HG03060 (cell line): ENCODE measurements at regions not wholly inside any gene's neighbourhood (a gene's known extent, or its start where the extent isn't known, plus 50 kb on each side); places are given as distances from the start of the nearest gene placed in this dataset.
"Not testable (repeated sequence)": the region's sequence is repeated elsewhere in the genome, so short reads cannot be mapped to it uniquely, and the experiment has no call there.

Experiments used
- ATAC-seq: cut with Tn5 transposase; IDR thresholded peaks from one replicate; pipeline ENCODE4 v1.9.1; 2021; ENCODE audit warnings: low read depth, moderate number of reproducible peaks; ENCODE audit not compliant: unreplicated experiment

DNA sequence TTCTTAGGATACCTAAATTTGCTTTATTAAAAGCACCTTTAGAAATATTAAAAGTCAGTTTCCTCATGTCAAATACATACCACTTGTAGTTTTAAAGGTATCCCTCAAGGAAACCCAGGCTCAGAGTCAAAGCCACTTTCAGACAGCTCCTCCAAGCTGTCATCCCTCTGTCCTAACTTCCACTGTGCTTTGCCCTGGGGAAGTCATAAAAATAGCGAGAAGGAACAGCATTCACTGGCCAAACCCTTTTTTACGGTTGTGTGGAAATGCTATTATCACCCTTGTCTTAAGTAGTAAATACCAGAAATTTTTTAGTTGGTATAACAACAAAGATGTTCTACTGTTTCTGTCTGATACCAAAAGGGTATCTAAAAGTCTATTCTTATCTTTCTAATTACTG, 680.5 kb downstream of the ZEB2 start:
- no peak for ATAC-seq

DNA sequence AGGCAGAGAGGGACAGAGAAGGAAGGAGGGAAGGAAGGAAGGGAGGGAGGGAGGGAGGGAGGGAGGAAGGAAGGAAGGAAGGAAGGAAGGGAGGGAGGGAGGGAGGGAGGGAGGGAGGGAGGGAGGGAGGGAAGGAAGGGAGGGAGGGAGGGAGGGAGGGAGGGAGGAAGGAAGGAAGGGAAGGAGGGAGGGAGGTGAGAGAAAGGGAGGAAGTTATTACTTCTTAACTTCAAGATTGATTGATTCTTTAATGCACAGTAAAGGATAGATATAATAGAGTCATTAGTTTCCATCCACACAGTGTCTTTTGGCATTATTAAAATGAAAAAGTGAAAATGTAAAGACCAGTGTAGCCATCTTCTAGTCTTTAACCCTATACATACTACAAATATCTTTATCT, 682.9 kb downstream of the ZEB2 start:
- ATAC-seq, result not testable (repeated sequence)

DNA sequence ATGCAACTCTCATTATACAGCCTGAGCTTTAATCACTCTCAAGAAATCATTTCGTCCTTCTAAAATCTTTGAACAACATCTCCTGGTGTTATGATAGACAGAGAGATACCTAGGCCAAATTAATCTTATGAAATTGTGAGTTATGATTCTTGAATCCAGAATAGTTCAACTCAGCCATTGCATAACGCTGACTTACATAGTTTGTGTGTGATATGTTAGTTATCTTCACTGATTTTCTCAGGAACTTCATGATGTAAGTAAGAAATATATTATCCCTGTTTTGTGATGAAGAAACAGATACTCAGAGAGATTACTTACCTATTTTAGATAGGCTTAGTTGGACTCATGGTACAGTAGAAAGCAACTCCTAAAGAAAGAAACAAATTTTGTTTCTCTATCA, 684.4 kb downstream of the ZEB2 start:
- ATAC-seq, result no peak

DNA sequence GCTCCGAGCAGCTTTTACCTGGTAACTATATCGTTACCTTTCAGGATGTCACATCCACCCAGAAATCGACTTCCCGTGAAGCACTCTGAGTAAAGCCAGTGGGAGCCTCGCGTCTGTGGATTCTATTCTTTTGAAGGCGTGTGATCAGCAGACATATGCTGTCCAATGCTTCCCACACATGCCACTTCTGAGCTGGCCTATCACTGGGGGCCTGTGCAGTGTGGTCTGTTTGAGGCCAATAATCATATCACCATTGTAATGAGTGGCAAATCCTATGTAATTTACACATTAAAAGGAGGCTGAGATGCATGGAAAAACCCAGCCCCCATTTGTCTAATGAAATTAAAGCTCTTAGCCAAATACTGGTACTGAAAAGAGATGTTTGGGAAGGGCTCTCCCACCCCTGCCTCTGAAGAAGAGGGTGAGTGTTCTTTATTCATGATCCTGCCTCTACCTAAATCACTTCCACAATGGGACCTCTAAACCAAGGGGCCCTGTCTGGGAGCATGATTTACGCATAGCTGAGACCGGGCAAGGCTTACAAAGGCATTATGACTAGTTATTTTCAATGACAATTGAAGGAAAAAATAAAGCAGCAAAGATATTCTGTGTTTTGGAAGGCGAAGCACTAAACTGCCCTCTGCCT, 686.8 kb downstream of the ZEB2 start:
- ATAC-seq, result no peak

DNA sequence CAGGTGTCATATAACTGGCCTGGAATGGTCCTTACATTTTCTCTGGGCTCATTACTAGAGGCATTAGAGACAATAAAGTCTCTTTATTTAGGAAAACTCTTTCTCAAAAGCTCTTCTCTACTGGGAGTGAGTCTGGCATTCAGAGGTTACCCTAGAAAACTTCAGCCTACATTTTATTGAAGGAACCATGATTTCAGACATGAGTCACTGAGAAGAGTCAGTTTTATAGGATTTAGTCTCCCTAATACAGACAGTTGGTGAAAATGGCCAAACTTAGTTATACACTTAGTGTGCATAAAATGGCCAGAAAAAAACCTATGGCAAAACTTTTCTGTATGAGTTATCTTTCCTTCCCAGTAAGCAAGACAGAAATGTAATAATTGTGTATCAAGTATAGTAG, 689.4 kb downstream of the ZEB2 start:
- ATAC-seq, result no peak

DNA sequence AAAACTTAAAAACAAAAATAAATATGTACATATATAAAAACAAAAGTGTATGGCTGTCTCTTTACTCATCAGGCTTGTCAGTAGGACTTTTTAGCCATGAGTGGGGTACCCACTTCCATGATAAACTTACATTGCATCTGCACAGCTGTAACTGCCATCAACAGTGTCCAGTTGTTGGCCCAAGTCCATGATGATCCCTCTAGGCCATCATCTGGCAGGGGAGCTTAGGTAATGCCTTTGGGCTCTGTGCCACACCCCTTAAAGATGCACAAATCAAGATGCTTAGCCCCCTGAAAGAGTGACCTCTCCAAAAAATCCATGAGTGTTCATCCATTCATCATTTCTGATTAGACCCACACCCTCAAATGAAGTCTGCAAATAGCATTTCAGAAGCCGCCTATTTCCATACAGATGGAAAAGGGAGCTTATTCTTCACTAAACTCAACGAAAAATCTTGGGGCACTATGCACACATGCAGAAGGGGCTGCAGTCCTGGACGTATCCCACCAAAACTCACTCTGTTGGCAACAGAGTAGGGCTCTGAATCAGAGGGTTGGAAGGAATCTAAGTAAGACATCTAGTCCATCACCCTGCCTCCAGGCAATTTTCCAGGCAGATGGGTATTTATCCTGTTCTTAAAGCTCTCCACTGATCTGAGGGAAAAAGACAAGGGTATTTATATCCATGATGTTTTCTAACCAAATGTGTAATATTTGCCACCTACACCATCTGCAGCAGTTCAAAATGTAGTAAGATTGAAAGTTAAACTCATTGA, 691.0 kb downstream of the ZEB2 start:
- no peak for ATAC-seq

DNA sequence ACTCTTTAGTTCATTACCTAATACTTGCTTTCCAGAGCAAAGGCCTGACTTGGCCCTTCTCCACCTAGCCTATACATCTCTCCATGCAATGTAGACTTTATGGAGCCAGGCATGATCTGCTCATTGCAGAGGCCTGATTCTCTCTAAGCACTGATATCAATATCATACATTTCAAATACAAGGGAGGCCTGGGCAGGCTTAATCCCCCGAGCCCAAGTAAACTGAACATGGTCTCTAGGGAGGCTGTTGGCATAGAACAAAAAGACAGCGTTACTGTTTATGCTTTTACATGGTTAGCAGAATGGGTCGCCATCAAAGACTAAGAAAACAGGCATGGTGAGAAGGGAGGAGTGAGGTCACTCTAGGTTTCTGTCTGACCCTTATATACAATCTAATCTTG, 695.1 kb downstream of the ZEB2 start:
- ATAC-seq, result no peak

DNA sequence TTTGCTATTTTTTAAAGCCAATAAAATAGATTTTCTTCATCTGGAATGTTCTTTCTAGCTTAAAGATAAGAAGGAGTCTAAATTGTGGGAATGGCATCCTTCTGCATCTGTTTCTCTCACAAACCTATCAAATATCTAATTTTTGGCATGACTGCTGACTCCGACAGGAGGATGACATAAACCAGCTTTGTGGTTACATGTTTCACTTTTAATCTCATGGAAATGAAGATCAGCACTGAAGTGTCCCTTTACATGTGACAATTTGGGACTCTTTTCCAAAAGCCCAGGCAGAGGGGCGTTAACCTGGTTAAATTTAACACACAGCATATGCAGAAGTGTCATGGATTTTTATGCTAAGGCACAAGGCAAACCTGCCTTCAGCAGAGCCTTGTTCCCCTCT, 694.7 kb downstream of the ARHGAP15 start:
- ATAC-seq, result no peak

DNA sequence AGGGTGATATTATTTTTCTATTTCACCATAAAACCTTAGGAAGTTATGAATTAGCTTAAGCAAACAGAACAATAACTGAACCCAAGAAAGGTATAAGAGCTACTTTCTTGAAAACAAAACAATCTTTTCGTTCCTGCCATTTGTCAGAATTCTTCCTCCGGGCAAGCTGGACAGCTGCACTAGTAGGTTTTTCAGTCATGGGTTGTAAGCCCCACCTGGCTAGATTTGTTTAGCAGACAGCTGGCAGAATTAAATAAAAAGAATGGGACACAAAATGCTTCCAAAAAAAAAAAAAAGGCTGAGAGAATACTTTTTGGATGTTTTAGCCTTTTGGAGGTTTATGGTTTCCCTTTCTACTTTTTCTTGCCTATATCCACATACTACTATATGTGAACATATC, 694.1 kb downstream of the ARHGAP15 start:
- no peak for ATAC-seq

DNA sequence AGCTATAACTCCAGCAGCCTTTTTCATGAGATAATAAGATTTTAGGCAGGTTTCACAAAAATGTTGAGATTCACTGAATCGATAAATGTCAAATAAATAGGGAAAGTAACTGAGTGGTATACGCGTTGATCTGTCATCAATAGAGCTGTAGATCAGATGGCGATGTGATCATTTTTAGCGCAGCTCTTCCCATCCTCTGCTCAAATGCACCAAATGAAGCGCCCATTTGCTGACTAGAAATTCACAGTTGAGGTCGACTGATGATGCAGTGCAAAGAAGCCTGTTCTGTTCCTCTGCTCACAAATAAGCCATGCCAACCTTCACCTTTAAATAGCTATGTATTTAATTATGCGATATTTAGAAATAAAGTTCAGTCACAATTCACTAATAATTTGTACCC, 693.5 kb downstream of the ARHGAP15 start:
- ATAC-seq, result no peak

DNA sequence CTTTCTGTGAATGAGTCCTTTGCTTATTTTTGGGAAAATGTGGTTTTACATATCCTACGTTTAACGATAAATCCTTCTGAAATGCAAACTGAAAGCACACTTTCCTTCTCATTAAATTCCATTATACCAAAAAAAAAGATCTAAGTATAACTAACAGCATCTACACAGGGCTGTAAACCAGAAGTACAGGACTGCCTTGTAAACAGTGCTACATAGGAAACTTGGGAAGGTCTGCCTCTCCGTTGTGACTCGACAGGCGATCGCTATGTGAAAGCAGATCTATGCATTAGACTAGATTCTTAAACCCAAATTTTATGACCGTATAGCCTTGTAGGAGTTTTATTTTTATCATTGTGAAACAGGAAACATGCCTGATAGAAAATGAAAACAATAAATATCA, 690.5 kb downstream of the ARHGAP15 start:
- ATAC-seq, result no peak

DNA sequence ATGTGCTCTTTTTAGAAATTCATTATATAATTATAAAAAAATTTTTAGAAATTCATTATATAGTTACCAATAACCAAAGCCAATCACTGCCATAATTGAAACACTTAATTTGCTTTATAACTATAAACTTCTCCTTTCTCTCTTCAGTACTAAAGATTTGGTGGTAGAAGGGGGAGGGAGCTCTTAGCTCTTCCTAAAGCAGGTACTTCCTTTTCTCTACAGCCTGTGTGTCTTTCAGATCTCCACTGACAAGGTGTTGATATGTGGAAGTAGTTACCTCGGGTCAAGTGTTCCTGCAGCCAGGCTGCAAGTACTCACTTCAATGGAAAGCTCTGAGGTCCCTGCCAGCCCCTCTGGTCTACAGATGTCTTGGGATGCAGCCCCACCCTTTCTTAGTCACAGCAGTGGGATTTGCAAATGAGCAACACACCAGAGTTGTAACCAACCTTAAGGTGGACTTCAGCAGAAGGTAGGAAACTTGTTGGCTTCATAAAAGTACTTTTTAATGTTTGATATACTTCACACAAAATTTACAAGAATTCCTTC, 690.0 kb downstream of the ARHGAP15 start:
- ATAC-seq, result no peak
